MM.1S (cell line): ENCODE measurements at regions not wholly inside any gene's neighbourhood (a gene's known extent, or its start where the extent isn't known, plus 50 kb on each side); places are given as distances from the start of the nearest gene placed in this dataset.

Source experiments
- CTCF ChIP-seq: fragments of 300-600 bp; sonication (generic); IDR thresholded peaks from 2 replicates; pipeline ENCODE4 v1.5.1; 2016; ENCODE audit warnings: antibody characterized with exemption, low read length, mixed read lengths
- EZH2 ChIP-seq: fragments of 300-600 bp; sonication (generic); optimal IDR thresholded peaks from 2 replicates; pipeline ENCODE3; 2017; ENCODE audit warnings: low read depth, mild to moderate bottlenecking, antibody characterized with exemption, low read length, mixed read lengths
- EZH2phosphoT487 ChIP-seq: fragments of 300-600 bp; sonication (generic); IDR thresholded peaks from 2 replicates; pipeline ENCODE4 v1.6.1; 2018; ENCODE audit warnings: antibody characterized with exemption, low read length

- TF ChIP-seq CTCF (no peak), EZH2 (no peak), EZH2phosphoT487 (no peak)
Measured at GRCh38 chr7:156058248-156058647, 246.0 kb upstream of the SHH start.
